GM06990 (cell line): ENCODE measurements at regions not wholly inside any gene's neighbourhood (a gene's known extent, or its start where the extent isn't known, plus 50 kb on each side); places are given as distances from the start of the nearest gene placed in this dataset.
"Not testable (repeated sequence)": the region's sequence is repeated elsewhere in the genome, so short reads cannot be mapped to it uniquely, and the experiment has no call there.

ENCODE experiments used
- DNase-seq: peaks from one replicate; pipeline ENCODE4 v3.0.0-alpha.2; 2011; ENCODE audit not compliant: insufficient read length; ENCODE audit errors: extremely low read depth
- H3K27me3 ChIP-seq: replicated peaks from 2 replicates; pipeline ENCODE4 v1.6.0; 2011; ENCODE audit warnings: low read length; ENCODE audit not compliant: control insufficient read depth, insufficient read depth
- H3K36me3 ChIP-seq: 2 replicates; pipeline ENCODE4 v1.5.1; 2011; ENCODE audit warnings: low read length; ENCODE audit not compliant: control insufficient read depth, insufficient read depth
- H3K4me3 ChIP-seq: replicated peaks from 2 replicates; pipeline ENCODE4 v1.5.1; 2011; ENCODE audit warnings: low read depth, mild to moderate bottlenecking, control low read depth, low read length

- not testable (repeated sequence) for H3K36me3 ChIP-seq, H3K27me3 ChIP-seq, H3K4me3 ChIP-seq, DNase-seq
These were observed 301.2 kb downstream of the BCL2L11 start for GRCh38 chr2:111421949-111422348.

GRCh38 chr2:111422562-111422961 is 301.8 kb downstream of the BCL2L11 start:
- not testable (repeated sequence) for H3K27me3 ChIP-seq, DNase-seq

GRCh38 chr2:111423184-111423583 is 302.5 kb downstream of the BCL2L11 start:
- not testable (repeated sequence) for H3K4me3 ChIP-seq, H3K36me3 ChIP-seq, DNase-seq, H3K27me3 ChIP-seq

More at GRCh38 chr2:111422562-111422961, 301.8 kb downstream of the BCL2L11 start:
- H3K36me3 ChIP-seq, H3K4me3 ChIP-seq: not testable (repeated sequence)

GRCh38 chr2:111424176-111424575 is 303.5 kb downstream of the BCL2L11 start:
- not testable (repeated sequence) for DNase-seq, H3K27me3 ChIP-seq

GRCh38 chr2:111424851-111425309 is 304.2 kb downstream of the BCL2L11 start:
- H3K27me3 ChIP-seq, H3K36me3 ChIP-seq, H3K4me3 ChIP-seq, DNase-seq: not testable (repeated sequence)

More at GRCh38 chr2:111424176-111424575, 303.5 kb downstream of the BCL2L11 start:
- H3K36me3 ChIP-seq, H3K4me3 ChIP-seq: not testable (repeated sequence)

- not testable (repeated sequence) for H3K27me3 ChIP-seq, H3K4me3 ChIP-seq, DNase-seq, H3K36me3 ChIP-seq
These were observed 305.1 kb downstream of the BCL2L11 start for GRCh38 chr2:111425789-111426201.

- not testable (repeated sequence) for H3K27me3 ChIP-seq, H3K4me3 ChIP-seq, H3K36me3 ChIP-seq, DNase-seq
These were observed 306.6 kb downstream of the BCL2L11 start for GRCh38 chr2:111427346-111427745.

GRCh38 chr2:111428915-111429314 is 308.2 kb downstream of the BCL2L11 start:
- H3K27me3 ChIP-seq, H3K4me3 ChIP-seq, DNase-seq: not testable (repeated sequence)

GRCh38 chr2:111429353-111429752 is 308.6 kb downstream of the BCL2L11 start:
- not testable (repeated sequence) for H3K36me3 ChIP-seq, H3K27me3 ChIP-seq, DNase-seq, H3K4me3 ChIP-seq

More at GRCh38 chr2:111428915-111429314, 308.2 kb downstream of the BCL2L11 start:
- not testable (repeated sequence) for H3K36me3 ChIP-seq

GRCh38 chr2:111430817-111431661 is 310.3 kb downstream of the BCL2L11 start:
- not testable (repeated sequence) for DNase-seq, H3K4me3 ChIP-seq, H3K27me3 ChIP-seq, H3K36me3 ChIP-seq

GRCh38 chr2:111432423-111432822 is 311.7 kb downstream of the BCL2L11 start:
- DNase-seq, H3K4me3 ChIP-seq, H3K27me3 ChIP-seq, H3K36me3 ChIP-seq: not testable (repeated sequence)

- H3K27me3 ChIP-seq, H3K36me3 ChIP-seq, DNase-seq, H3K4me3 ChIP-seq: not testable (repeated sequence)
These were observed 312.3 kb downstream of the BCL2L11 start for GRCh38 chr2:111432916-111433499.

- not testable (repeated sequence) for H3K36me3 ChIP-seq, H3K27me3 ChIP-seq, DNase-seq, H3K4me3 ChIP-seq
These were observed 313.3 kb downstream of the BCL2L11 start for GRCh38 chr2:111433892-111434607.

GRCh38 chr2:111434608-111434939 is 313.9 kb downstream of the BCL2L11 start:
- not testable (repeated sequence) for H3K36me3 ChIP-seq, H3K27me3 ChIP-seq, H3K4me3 ChIP-seq, DNase-seq
